Keratinocyte (primary cell): ENCODE measurements at regions not wholly inside any gene's neighbourhood (a gene's known extent, or its start where the extent isn't known, plus 50 kb on each side); places are given as distances from the start of the nearest gene placed in this dataset.

Experiments
- DNase-seq: peaks from one replicate; pipeline ENCODE4 v3.0.0-alpha.2; 2011; ENCODE audit warnings: low read depth, missing footprints, low spot score
- FAIRE-seq: peaks from 2 replicates; lab custom pipeline; 2011; peaks lifted over from hg19 to GRCh38; lab: Jason Lieb, UNC
- H2AFZ ChIP-seq: 2 replicates; pipeline ENCODE4 v1.6.0; 2012; ENCODE audit warnings: low read length, control low read depth, inconsistent platforms; ENCODE audit not compliant: control insufficient read depth
- H3K27ac ChIP-seq: 2 replicates; pipeline ENCODE4 v1.5.1; 2011; ENCODE audit warnings: low read length; ENCODE audit not compliant: control insufficient read depth, insufficient read depth
- H3K27me3 ChIP-seq: 3 replicates; pipeline ENCODE4 v1.6.0; 2011; ENCODE audit warnings: low read length; ENCODE audit not compliant: control insufficient read depth, insufficient read depth; ENCODE audit errors: extremely low read depth
- H3K36me3 ChIP-seq, 2 experiments: 2 replicates in 1 of 2; 3 replicates in 1 of 2; pipeline ENCODE4 v1.5.1; 2011; ENCODE audit warnings: low read length in 2 of 2, mild to moderate bottlenecking in 1 of 2; ENCODE audit not compliant: control insufficient read depth in 2 of 2, insufficient read depth in 2 of 2; ENCODE audit errors: extremely low read depth in 1 of 2
- H3K4me1 ChIP-seq: 3 replicates; pipeline ENCODE4 v1.5.1; 2011; ENCODE audit warnings: low read length; ENCODE audit not compliant: control insufficient read depth, insufficient read depth; ENCODE audit errors: extremely low read depth
- H3K4me2 ChIP-seq: 3 replicates; pipeline ENCODE4 v1.6.0; 2011; ENCODE audit warnings: low read depth, low read length; ENCODE audit not compliant: control insufficient read depth, insufficient read depth; ENCODE audit errors: extremely low read depth
- H3K4me3 ChIP-seq, 3 experiments: fragments of 200-600 bp in 1 of 3; sonication (generic) in 1 of 3; 2 replicates in 2 of 3; 3 replicates in 1 of 3; pipeline ENCODE4 v1.5.1; 2011 to 2016; ENCODE audit warnings: low read length in 3 of 3, mild to moderate bottlenecking in 3 of 3, control low read depth in 2 of 3, inconsistent platforms in 1 of 3, low read depth in 1 of 3, mixed read lengths in 1 of 3, mixed run types in 1 of 3, moderate library complexity in 1 of 3; ENCODE audit not compliant: control insufficient read depth in 2 of 3, insufficient read depth in 2 of 3; ENCODE audit errors: extremely low read depth in 1 of 3
- H3K79me2 ChIP-seq: 2 replicates; pipeline ENCODE4 v1.6.0; 2012; ENCODE audit warnings: low read length; ENCODE audit not compliant: control insufficient read depth, insufficient read depth
- H3K9ac ChIP-seq: 3 replicates; pipeline ENCODE4 v1.6.0; 2011; ENCODE audit warnings: low read length; ENCODE audit not compliant: control insufficient read depth, insufficient read depth; ENCODE audit errors: extremely low read depth
- H3K9me1 ChIP-seq: 3 replicates; pipeline ENCODE4 v1.6.0; 2011; ENCODE audit warnings: low read length; ENCODE audit not compliant: control insufficient read depth, insufficient read depth; ENCODE audit errors: extremely low read depth
- H3K9me3 ChIP-seq: 2 replicates; pipeline ENCODE4 v1.5.1; 2012; ENCODE audit warnings: low read depth, low read length; ENCODE audit not compliant: control insufficient read depth
- H4K20me1 ChIP-seq: 3 replicates; pipeline ENCODE4 v1.6.0; 2011; ENCODE audit warnings: low read length; ENCODE audit not compliant: control insufficient read depth, insufficient read depth; ENCODE audit errors: extremely low read depth
- CTCF ChIP-seq, 3 experiments: IDR thresholded peaks in 1 of 3; conservative IDR thresholded peaks in 1 of 3; optimal IDR thresholded peaks in 1 of 3; 2 replicates in 2 of 3; 3 replicates in 1 of 3; pipeline versions ENCODE3 to v1.5.1; 2011; ENCODE audit warnings: low read length in 3 of 3, mild to moderate bottlenecking in 3 of 3, moderate library complexity in 2 of 3, control low read depth in 1 of 3, inconsistent platforms in 1 of 3; ENCODE audit not compliant: insufficient read depth in 2 of 3; ENCODE audit errors: extremely low read depth in 1 of 3
- EZH2 ChIP-seq: IDR thresholded peaks from one replicate; pipeline ENCODE4 v1.6.1; 2012; ENCODE audit warnings: inconsistent platforms, mild to moderate bottlenecking, low read length, moderate library complexity
- dilution Hi-C: fragments of 300-500 bp; cut with MboI; formaldehyde crosslinking; loops from one replicate; pipeline ENCODE4 v1.7.0; 2020; ENCODE audit warnings: low sequenced_read_pairs; ENCODE audit not compliant: extremely low pct_ligation_motif_present

- no peak overlapping the region for H3K4me3 ChIP-seq
- no peak for FAIRE-seq
- dilution Hi-C loops: no loop called here
- no peaks in the 10 kb centered on the region for H3K9me1 ChIP-seq
- H3K27me3 ChIP-seq: no peaks in the 10 kb centered on the region
- TF ChIP-seq EZH2 (no peak), CTCF (optimal IDR thresholded peaks at IDR 0.05 in 1 of 3, IDR thresholded peaks at IDR 0.05 in 1 of 3, conservative IDR thresholded peaks at IDR 0.05 in 1 of 3; ENCODE audit: extremely low read depth in 1 of 3, insufficient read depth in 2 of 3, low read length in 3 of 3) (no peak)
- no peaks in the 10 kb centered on the region for H3K36me3 ChIP-seq
- H3K4me2 ChIP-seq: no peak overlapping the region
- H3K79me2 ChIP-seq: no peaks in the 10 kb centered on the region
- no peak for DNase-seq
- no peaks in the 10 kb centered on the region for H4K20me1 ChIP-seq
- H3K4me1 ChIP-seq: no peaks in the 10 kb centered on the region
- H2AFZ ChIP-seq: no peak overlapping the region
- no peak overlapping the region for H3K9ac ChIP-seq
- no peak overlapping the region for H3K27ac ChIP-seq
- H3K9me3 ChIP-seq: no peaks in the 10 kb centered on the region
These were observed 1109.1 kb downstream of the OTOL1 start for GRCh38 chr3:162605651-162606204.

GRCh38 chr3:162610261-162610660 lies 1113.7 kb downstream of the OTOL1 start:
- H3K9me3 ChIP-seq: no peaks in the 10 kb centered on the region
- no peaks in the 10 kb centered on the region for H3K36me3 ChIP-seq
- no peaks in the 10 kb centered on the region for H3K27me3 ChIP-seq
- dilution Hi-C loops: no loop called here
- no peaks in the 10 kb centered on the region for H4K20me1 ChIP-seq
- H3K27ac ChIP-seq: no peak overlapping the region
- no peaks in the 10 kb centered on the region for H3K79me2 ChIP-seq
- H2AFZ ChIP-seq: no peak overlapping the region
- DNase-seq (no peak), FAIRE-seq (no peak)
- H3K4me3 ChIP-seq: no peak overlapping the region
- H3K4me1 ChIP-seq: no peaks in the 10 kb centered on the region
- TF ChIP-seq CTCF (optimal IDR thresholded peaks at IDR 0.05 in 1 of 3, IDR thresholded peaks at IDR 0.05 in 1 of 3, conservative IDR thresholded peaks at IDR 0.05 in 1 of 3; ENCODE audit: extremely low read depth in 1 of 3, insufficient read depth in 2 of 3, low read length in 3 of 3) (no peak), EZH2 (no peak)
- no peak overlapping the region for H3K9ac ChIP-seq
- H3K4me2 ChIP-seq: no peak overlapping the region
- no peaks in the 10 kb centered on the region for H3K9me1 ChIP-seq
